ENCODE measurements at regions not wholly inside any gene's neighbourhood (a gene's known extent, or its start where the extent isn't known, plus 50 kb on each side); places are given as distances from the start of the nearest gene placed in this dataset.
A peak's percentile ranks its signal among the peaks of the same experiment; 100 is the strongest.

DNA sequence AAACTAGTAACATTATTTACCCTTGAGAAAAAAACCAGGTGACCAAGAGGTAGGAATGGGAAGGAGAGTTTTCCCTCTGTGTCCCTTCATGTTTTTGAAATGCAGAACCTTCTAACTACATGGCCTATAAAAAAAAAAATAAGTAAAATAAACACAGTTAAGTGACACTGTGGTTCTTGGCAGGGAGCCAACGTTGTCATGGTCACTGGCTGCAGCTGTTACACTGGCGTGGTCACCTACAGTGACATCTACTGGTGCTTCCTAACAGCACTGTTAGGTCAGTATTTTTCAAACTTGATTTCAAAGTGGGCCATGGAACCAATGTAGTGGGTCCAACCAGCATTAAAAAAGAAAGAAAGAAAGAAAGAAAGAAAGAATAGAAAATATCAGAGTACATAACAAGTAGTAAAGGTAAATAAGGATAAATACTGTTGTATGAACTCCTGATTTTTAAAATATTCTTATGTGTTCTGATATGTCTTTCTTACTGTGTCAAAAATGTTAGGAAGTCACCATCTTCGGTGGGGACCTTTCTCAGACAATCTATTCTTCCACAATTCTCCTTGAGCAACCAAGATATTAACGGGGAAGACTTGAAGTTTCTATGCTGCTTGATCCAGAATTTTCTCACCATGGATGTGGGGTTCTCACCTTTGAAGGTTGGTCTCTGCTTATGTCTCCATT is 59.1 kb upstream of the PJA2 start (continued):
- TF ChIP-seq, protein P1, sequence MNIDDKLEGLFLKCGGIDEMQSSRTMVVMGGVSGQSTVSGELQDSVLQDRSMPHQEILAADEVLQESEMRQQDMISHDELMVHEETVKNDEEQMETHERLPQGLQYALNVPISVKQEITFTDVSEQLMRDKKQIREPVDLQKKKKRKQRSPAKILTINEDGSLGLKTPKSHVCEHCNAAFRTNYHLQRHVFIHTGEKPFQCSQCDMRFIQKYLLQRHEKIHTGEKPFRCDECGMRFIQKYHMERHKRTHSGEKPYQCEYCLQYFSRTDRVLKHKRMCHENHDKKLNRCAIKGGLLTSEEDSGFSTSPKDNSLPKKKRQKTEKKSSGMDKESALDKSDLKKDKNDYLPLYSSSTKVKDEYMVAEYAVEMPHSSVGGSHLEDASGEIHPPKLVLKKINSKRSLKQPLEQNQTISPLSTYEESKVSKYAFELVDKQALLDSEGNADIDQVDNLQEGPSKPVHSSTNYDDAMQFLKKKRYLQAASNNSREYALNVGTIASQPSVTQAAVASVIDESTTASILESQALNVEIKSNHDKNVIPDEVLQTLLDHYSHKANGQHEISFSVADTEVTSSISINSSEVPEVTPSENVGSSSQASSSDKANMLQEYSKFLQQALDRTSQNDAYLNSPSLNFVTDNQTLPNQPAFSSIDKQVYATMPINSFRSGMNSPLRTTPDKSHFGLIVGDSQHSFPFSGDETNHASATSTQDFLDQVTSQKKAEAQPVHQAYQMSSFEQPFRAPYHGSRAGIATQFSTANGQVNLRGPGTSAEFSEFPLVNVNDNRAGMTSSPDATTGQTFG (tag by site-specific recombination; IDR thresholded peaks at IDR 0.05; ENCODE audit: borderline replicate concordance), result no peak
- peak; percentile 75 for TF ChIP-seq ZNF677 (tag by site-specific recombination; IDR thresholded peaks at IDR 0.05)
- no peak for TF ChIP-seq ZNF175 (tag by site-specific recombination; IDR thresholded peaks at IDR 0.05)
- no peak for TF ChIP-seq MYNN (tag by site-specific recombination; IDR thresholded peaks at IDR 0.05; ENCODE audit: borderline replicate concordance)
- peak; percentile 97; the same call in 1 of the 2 replicates for TF ChIP-seq ZNF221 (tag by site-specific recombination; IDR thresholded peaks at IDR 0.05; ENCODE audit: borderline replicate concordance)
- TF ChIP-seq ZNF830 (tag by site-specific recombination; IDR thresholded peaks at IDR 0.05; ENCODE audit: low read depth), result peak; percentile 89
- peak; percentile 93 for TF ChIP-seq ZNF510 (tag by site-specific recombination; IDR thresholded peaks at IDR 0.05; ENCODE audit: insufficient replicate concordance)
- peak; percentile 92; the same call in 1 of the 2 replicates for TF ChIP-seq ZNF132 (tag by site-specific recombination; IDR thresholded peaks at IDR 0.05; ENCODE audit: borderline replicate concordance)
- TF ChIP-seq ZBTB8A (tag by site-specific recombination; IDR thresholded peaks at IDR 0.05), result peak; percentile 40; the same call in 1 of the 2 replicates
- TF ChIP-seq ZNF2 (tag by site-specific recombination; IDR thresholded peaks at IDR 0.05), result peak; percentile 95
- peak; percentile 86 for TF ChIP-seq CTCF (tag by site-specific recombination; IDR thresholded peaks at IDR 0.05)
- peak; percentile 80; the same call in 1 of the 2 replicates for TF ChIP-seq ZNF624 (tag by site-specific recombination; IDR thresholded peaks at IDR 0.05)
- TF ChIP-seq, protein P2, sequence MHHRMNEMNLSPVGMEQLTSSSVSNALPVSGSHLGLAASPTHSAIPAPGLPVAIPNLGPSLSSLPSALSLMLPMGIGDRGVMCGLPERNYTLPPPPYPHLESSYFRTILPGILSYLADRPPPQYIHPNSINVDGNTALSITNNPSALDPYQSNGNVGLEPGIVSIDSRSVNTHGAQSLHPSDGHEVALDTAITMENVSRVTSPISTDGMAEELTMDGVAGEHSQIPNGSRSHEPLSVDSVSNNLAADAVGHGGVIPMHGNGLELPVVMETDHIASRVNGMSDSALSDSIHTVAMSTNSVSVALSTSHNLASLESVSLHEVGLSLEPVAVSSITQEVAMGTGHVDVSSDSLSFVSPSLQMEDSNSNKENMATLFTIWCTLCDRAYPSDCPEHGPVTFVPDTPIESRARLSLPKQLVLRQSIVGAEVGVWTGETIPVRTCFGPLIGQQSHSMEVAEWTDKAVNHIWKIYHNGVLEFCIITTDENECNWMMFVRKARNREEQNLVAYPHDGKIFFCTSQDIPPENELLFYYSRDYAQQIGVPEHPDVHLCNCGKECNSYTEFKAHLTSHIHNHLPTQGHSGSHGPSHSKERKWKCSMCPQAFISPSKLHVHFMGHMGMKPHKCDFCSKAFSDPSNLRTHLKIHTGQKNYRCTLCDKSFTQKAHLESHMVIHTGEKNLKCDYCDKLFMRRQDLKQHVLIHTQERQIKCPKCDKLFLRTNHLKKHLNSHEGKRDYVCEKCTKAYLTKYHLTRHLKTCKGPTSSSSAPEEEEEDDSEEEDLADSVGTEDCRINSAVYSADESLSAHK (tag by site-specific recombination; IDR thresholded peaks at IDR 0.05), result peak; percentile 65
- 0 out of 2 replicates have a peak, but pooled peaks have one; percentile 56 for TF ChIP-seq ZNF626 (tag by site-specific recombination; IDR thresholded peaks at IDR 0.05)
- TF ChIP-seq, protein P3, sequence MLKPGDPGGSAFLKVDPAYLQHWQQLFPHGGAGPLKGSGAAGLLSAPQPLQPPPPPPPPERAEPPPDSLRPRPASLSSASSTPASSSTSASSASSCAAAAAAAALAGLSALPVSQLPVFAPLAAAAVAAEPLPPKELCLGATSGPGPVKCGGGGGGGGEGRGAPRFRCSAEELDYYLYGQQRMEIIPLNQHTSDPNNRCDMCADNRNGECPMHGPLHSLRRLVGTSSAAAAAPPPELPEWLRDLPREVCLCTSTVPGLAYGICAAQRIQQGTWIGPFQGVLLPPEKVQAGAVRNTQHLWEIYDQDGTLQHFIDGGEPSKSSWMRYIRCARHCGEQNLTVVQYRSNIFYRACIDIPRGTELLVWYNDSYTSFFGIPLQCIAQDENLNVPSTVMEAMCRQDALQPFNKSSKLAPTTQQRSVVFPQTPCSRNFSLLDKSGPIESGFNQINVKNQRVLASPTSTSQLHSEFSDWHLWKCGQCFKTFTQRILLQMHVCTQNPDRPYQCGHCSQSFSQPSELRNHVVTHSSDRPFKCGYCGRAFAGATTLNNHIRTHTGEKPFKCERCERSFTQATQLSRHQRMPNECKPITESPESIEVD (tag by site-specific recombination; IDR thresholded peaks at IDR 0.05), result peak; percentile 92
- TF ChIP-seq WT1 (tag by site-specific recombination; IDR thresholded peaks at IDR 0.05), result peak; percentile 36; the same call in 1 of the 2 replicates
- peak; percentile 30; the same call in 1 of the 2 replicates for TF ChIP-seq ZBTB21 (tag by site-specific recombination; IDR thresholded peaks at IDR 0.05)
- no peak for TF ChIP-seq ZNF707 (tag by site-specific recombination; IDR thresholded peaks at IDR 0.05)
- TF ChIP-seq ZBTB17 (tag by site-specific recombination; IDR thresholded peaks at IDR 0.05), result no peak
- TF ChIP-seq ZNF292 (tag by site-specific recombination; IDR thresholded peaks at IDR 0.05; ENCODE audit: borderline replicate concordance, low read depth), result no peak
- TF ChIP-seq ZXDB (tag by site-specific recombination; IDR thresholded peaks at IDR 0.05), result peak; percentile 73
- TF ChIP-seq ZNF561 (tag by site-specific recombination; IDR thresholded peaks at IDR 0.05; ENCODE audit: borderline replicate concordance), result peak; percentile 99
- TF ChIP-seq ZNF623 (tag by site-specific recombination; IDR thresholded peaks at IDR 0.05), result 0 out of 2 replicates have a peak, but pooled peaks have one; percentile 11
- TF ChIP-seq ZNF350 (tag by site-specific recombination; IDR thresholded peaks at IDR 0.05), result peak; percentile 79; the same call in 1 of the 2 replicates
- 0 out of 2 replicates have a peak, but pooled peaks have one; percentile 24 for TF ChIP-seq TRIM28 (IDR thresholded peaks at IDR 0.05; ENCODE audit: borderline replicate concordance, low read length)
- no peak for TF ChIP-seq ZNF157 (tag by site-specific recombination; IDR thresholded peaks at IDR 0.05)
- TF ChIP-seq KLF10 (tag by site-specific recombination; IDR thresholded peaks at IDR 0.05), result peak; percentile 93
- TF ChIP-seq, protein P4, sequence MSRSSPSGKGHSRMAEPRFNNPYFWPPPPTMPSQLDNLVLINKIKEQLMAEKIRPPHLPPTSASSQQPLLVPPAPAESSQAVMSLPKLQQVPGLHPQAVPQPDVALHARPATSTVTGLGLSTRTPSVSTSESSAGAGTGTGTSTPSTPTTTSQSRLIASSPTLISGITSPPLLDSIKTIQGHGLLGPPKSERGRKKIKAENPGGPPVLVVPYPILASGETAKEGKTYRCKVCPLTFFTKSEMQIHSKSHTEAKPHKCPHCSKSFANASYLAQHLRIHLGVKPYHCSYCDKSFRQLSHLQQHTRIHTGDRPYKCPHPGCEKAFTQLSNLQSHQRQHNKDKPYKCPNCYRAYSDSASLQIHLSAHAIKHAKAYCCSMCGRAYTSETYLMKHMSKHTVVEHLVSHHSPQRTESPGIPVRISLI (tag by site-specific recombination; IDR thresholded peaks at IDR 0.05), result peak; percentile 93
